ENCODE measurements at regions not wholly inside any gene's neighbourhood (a gene's known extent, or its start where the extent isn't known, plus 50 kb on each side); places are given as distances from the start of the nearest gene placed in this dataset.

GRCh38 chr1:115491298-115492018 is 150.3 kb upstream of the VANGL1 start:
- no peak for DNase-seq

GRCh38 chr1:115479055-115479482 is 141.0 kb upstream of the NGF start:
- peak; percentile 83 for DNase-seq

GRCh38 chr1:115477071-115477470 is 139.0 kb upstream of the NGF start:
- no peak for DNase-seq

GRCh38 chr1:115476616-115477015 is 138.6 kb upstream of the NGF start:
- DNase-seq: no peak

- DNase-seq: no peak
Observed at GRCh38 chr1:115475901-115476300, 137.9 kb upstream of the NGF start.

GRCh38 chr1:115475252-115475651 is 137.2 kb upstream of the NGF start:
- no peak for DNase-seq

- no peak for DNase-seq
Observed at GRCh38 chr1:115473986-115474565, 136.0 kb upstream of the NGF start.

GRCh38 chr1:115469703-115470476 is 131.8 kb upstream of the NGF start:
- no peak for DNase-seq

GRCh38 chr1:115467790-115468189 is 129.7 kb upstream of the NGF start:
- no peak for DNase-seq

- DNase-seq: no peak
Observed at GRCh38 chr1:115467196-115467595, 129.1 kb upstream of the NGF start.

GRCh38 chr1:115466433-115466832 is 128.4 kb upstream of the NGF start:
- DNase-seq: no peak

GRCh38 chr1:115465802-115466363 is 127.8 kb upstream of the NGF start:
- no peak for DNase-seq

- no peak for DNase-seq
Observed at GRCh38 chr1:115463347-115463746, 125.3 kb upstream of the NGF start.

GRCh38 chr1:115462566-115463076 is 124.6 kb upstream of the NGF start:
- no peak for DNase-seq

GRCh38 chr1:115461526-115461925 is 123.5 kb upstream of the NGF start:
- no peak for DNase-seq

GRCh38 chr1:115459161-115459560 is 121.1 kb upstream of the NGF start:
- no peak for DNase-seq

- DNase-seq: peak; percentile 75
Observed at GRCh38 chr1:115458426-115459114, 120.5 kb upstream of the NGF start.

- DNase-seq: peak; percentile 31
Observed at GRCh38 chr1:115457289-115457688, 119.2 kb upstream of the NGF start.

- no peak for DNase-seq
Observed at GRCh38 chr1:115456441-115456961, 118.5 kb upstream of the NGF start.

GRCh38 chr1:115454837-115455511 is 116.9 kb upstream of the NGF start:
- DNase-seq: peak; percentile 82

GRCh38 chr1:115453666-115454065 is 115.6 kb upstream of the NGF start:
- DNase-seq: no peak

All from NCI-H2171 (cell line).